GM10248 (cell line): ENCODE measurements at regions not wholly inside any gene's neighbourhood (a gene's known extent, or its start where the extent isn't known, plus 50 kb on each side); places are given as distances from the start of the nearest gene placed in this dataset.

Source experiments
- CTCF ChIA-PET: fragments of 300-600 bp; sonication (Branson Sonifier 250); formaldehyde crosslinking; extraction: SDS; loops from one replicate; lab custom pipeline; 2021; ENCODE audit warnings: antibody characterized with exemption; lab: Yijun Ruan, JAX
- POLR2A ChIA-PET: fragments of 350-650 bp; sonication (Branson Sonifier 250); formaldehyde crosslinking; extraction: SDS; loops from one replicate; lab custom pipeline; 2020; ENCODE audit warnings: antibody characterized with exemption; lab: Yijun Ruan, JAX
- DNase-seq: peaks from one replicate; pipeline ENCODE4 v3.0.0; 2012; ENCODE audit errors: extremely low spot score
- TF ChIP-seq, protein P1 (sequence below): IDR thresholded peaks from 2 replicates; pipeline ENCODE4 v1.5.1; 2012; ENCODE audit warnings: mild to moderate bottlenecking, low read depth; ENCODE audit errors: extremely low read depth, missing control alignments, control extremely low read depth

DNA sequence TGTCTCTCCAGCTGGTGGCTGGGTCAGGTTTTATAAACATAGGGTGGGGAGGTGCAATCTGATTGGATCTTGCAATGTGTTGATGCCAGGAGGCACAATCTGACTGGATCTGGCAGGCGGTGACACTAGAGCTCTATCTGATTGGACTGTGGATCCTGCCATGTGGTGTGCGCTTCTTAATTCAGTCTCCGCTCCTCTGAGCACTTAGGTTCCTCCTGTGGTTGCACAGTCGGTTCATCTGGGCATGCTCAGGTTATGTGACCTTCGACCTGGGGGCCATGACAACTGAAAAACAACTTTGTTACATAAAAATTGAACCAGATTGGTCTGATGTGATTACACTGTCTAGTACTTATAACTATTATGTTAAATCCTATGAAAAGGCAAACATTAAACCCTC lies 127.1 kb upstream of the SVIL start:
- CTCF ChIA-PET: no interaction called here
- POLR2A ChIA-PET: no interaction called here
- no peak for DNase-seq

DNA sequence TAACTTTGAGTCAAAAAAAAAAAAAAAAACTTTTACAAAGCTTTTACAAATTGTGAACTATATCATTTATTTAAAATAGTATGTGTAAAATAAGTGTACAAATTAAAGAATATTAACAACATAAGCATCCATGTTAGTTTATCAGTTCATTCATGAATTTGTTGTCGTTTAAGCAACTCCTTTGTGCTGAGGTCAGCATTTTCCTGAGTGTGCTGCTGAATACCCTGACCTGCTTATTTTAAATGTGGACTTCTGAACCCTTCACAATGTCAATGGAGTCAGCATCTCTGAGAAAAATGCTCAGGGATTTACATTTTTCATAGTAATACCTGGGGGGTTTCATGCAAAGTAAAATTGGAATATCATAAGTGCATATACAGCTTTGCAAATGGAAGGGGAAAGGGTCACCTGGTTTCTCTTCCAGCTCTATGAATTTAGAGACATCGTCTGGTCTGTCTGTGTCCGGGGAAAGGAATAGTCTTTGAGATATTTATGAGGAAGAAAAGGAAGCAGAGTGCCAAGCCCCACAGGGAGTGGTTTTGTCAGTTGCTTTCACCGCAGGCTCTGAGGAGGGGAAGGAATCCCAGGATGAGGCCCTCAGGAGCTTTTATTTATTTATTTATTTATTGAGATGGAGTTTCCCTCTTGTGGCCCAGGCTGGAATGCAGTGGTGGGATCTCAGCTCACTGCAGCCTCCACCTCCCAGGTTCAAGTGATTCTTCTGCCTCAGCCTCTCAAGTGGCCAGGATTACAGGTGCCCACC lies 125.5 kb upstream of the SVIL start:
- no peak for DNase-seq

More for the DNA sequence above, 127.1 kb upstream of the SVIL start:
- TF ChIP-seq, protein P1, sequence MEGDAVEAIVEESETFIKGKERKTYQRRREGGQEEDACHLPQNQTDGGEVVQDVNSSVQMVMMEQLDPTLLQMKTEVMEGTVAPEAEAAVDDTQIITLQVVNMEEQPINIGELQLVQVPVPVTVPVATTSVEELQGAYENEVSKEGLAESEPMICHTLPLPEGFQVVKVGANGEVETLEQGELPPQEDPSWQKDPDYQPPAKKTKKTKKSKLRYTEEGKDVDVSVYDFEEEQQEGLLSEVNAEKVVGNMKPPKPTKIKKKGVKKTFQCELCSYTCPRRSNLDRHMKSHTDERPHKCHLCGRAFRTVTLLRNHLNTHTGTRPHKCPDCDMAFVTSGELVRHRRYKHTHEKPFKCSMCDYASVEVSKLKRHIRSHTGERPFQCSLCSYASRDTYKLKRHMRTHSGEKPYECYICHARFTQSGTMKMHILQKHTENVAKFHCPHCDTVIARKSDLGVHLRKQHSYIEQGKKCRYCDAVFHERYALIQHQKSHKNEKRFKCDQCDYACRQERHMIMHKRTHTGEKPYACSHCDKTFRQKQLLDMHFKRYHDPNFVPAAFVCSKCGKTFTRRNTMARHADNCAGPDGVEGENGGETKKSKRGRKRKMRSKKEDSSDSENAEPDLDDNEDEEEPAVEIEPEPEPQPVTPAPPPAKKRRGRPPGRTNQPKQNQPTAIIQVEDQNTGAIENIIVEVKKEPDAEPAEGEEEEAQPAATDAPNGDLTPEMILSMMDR: no peak

DNA sequence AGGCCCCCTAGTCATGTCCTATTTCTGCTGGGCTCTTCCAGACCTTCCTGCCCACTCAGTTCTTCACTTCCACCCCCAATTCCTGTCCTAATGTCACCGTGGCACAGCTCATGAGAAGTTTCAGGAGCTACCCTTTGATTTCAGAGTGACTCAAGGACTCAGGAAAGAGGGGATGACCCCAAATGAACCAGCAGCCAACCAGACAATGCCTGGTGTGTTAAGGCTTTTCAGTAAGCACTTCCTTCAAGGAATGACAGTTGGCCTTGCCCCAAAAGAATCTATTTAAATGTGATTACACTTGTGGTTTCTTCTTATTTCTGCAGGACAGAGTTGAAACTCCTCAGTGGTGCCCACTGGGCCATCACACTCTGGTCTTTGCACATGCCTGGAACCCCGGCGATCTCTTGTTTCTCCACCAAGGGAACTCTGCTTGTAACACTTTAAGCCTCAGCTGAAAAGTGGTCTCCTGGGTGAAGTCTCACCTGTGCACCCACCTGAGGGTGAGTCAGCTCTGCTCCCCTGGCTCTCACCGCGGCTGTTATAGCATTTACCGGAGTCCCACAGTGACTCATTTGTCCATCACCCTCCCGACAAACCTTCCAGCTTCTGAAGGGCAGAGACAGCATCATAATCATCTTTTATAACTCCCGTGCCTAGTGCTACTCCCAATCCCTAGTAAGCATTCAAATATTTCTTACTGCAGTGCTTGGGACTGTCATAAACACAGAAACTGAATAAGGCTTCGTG lies 123.0 kb upstream of the SVIL start:
- ChIA-PET POLR2A (no interaction called here), CTCF (interaction anchor here (1.4 kb wide), 1 partner anchor 17 kb away, joined by 3 read pairs; no protein-coding TSS in a partner anchor)
- DNase-seq: no peak
- TF ChIP-seq, protein P1: no peak

More for the DNA sequence above, 125.5 kb upstream of the SVIL start:
- ChIA-PET CTCF (interaction anchor here (0.8 kb wide), 1 partner anchor 72 kb away, joined by 3 read pairs; no protein-coding TSS in a partner anchor), POLR2A (interaction anchor here (0.7 kb wide), 1 partner anchor 151 kb away, joined by 6 read pairs; no protein-coding TSS in a partner anchor)
- TF ChIP-seq, protein P1: no peak

DNA sequence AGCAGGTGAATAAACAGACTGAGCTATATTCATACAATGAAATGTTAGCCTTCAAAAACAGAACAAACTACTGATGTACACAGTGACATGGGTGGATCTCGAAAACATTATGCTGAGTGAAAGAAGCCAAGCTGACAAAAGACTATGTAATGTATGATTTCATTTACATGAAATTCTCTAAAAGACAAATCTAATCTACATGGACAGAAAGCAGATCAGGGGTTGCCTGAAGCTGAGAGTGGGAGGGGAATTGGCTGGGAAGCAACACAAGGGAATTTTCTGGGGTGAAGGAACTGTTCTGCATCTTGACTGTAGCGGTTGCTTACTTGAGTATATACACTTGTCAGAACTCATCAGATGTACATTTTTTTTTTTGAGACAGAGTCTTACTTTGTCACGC lies 121.7 kb upstream of the SVIL start:
- DNase-seq: no peak
- TF ChIP-seq, protein P1: no peak
- ChIA-PET POLR2A (no interaction called here), CTCF (interaction anchor here (1.3 to 1.4 kb wide), 2 partner anchors 9 to 18 kb away, joined by 3 to 5 read pairs; no protein-coding TSS in a partner anchor)

DNA sequence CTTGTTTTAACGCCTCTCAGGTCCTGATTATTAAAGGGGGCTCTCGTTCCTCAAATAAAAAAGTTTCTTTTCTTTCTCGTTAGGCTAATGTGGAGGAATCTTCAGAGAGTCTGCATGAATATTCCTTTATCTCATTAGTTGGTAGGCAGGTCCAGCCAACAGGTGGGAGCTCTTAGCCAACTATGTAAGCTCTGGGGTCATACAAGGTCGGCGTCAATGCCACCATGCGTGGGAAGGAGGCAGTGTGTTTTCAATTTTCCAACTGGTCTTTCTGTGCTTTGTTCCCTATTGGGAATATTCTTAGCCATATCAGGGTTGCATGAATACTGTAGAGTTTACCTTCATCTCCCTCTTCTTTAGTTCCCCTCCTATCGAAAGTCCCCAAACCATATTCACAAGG lies 118.5 kb upstream of the SVIL start:
- POLR2A ChIA-PET: no interaction called here
- TF ChIP-seq, protein P1: no peak
- CTCF ChIA-PET: interaction anchor here (1.2 kb wide), 1 partner anchor 18 kb away, joined by 4 read pairs; no protein-coding TSS in a partner anchor
- DNase-seq: no peak

- ChIA-PET CTCF (no interaction called here), POLR2A (no interaction called here)
- no peak for DNase-seq
- TF ChIP-seq, protein P1: no peak
Measured at GRCh38 chr10:29751684-29752083, 116.9 kb upstream of the SVIL start.
